Inflammatory macrophage treated with lipopolysaccharide for 1 hour (primary cell): ENCODE measurements at regions not wholly inside any gene's neighbourhood (a gene's known extent, or its start where the extent isn't known, plus 50 kb on each side); places are given as distances from the start of the nearest gene placed in this dataset.
A peak's percentile ranks its signal among the peaks of the same experiment; 100 is the strongest.

Experiments used
- DNase-seq, 2 donors: peaks; one replicate each; pipeline ENCODE4 v3.0.0-alpha.2; 2020 to 2022

GRCh38 chr15:87628311-87628710, 628.2 kb downstream of the NTRK3 start:
- no peak for DNase-seq

- DNase-seq: no peak
Observed at GRCh38 chr15:87626860-87627259, 629.7 kb downstream of the NTRK3 start.

GRCh38 chr15:87623832-87624231, 632.7 kb downstream of the NTRK3 start:
- peak in 1 of 2 donors; percentile 6 for DNase-seq

- no peak for DNase-seq
Observed at GRCh38 chr15:87620393-87620792, 636.1 kb downstream of the NTRK3 start.

GRCh38 chr15:87619161-87619960, 637.2 kb downstream of the NTRK3 start:
- no peak for DNase-seq

- DNase-seq: no peak
Observed at GRCh38 chr15:87618203-87618725, 638.3 kb downstream of the NTRK3 start.

- DNase-seq: no peak
Observed at GRCh38 chr15:87614704-87615103, 641.8 kb downstream of the NTRK3 start.

- DNase-seq: no peak
Observed at GRCh38 chr15:87610366-87610765, 646.2 kb downstream of the NTRK3 start.

GRCh38 chr15:87609894-87610293, 646.6 kb downstream of the NTRK3 start:
- DNase-seq: no peak

GRCh38 chr15:87609474-87609873, 647.1 kb downstream of the NTRK3 start:
- no peak for DNase-seq

- DNase-seq: no peak
Observed at GRCh38 chr15:87608238-87609028, 648.1 kb downstream of the NTRK3 start.

GRCh38 chr15:87606971-87607370, 649.6 kb downstream of the NTRK3 start:
- DNase-seq: no peak

- DNase-seq: peak in 1 of 2 donors; percentile 4
Observed at GRCh38 chr15:87604857-87605446, 651.6 kb downstream of the NTRK3 start.

- DNase-seq: no peak
Observed at GRCh38 chr15:87602371-87602770, 654.2 kb downstream of the NTRK3 start.

GRCh38 chr15:87599616-87600015, 656.9 kb downstream of the NTRK3 start:
- DNase-seq: no peak

- DNase-seq: no peak
Observed at GRCh38 chr15:87597346-87598052, 659.0 kb downstream of the NTRK3 start.

GRCh38 chr15:87591582-87591981, 665.0 kb downstream of the NTRK3 start:
- no peak for DNase-seq

- no peak for DNase-seq
Observed at GRCh38 chr15:87591042-87591441, 665.5 kb downstream of the NTRK3 start.

- no peak for DNase-seq
Observed at GRCh38 chr15:87589134-87589533, 667.4 kb downstream of the NTRK3 start.

- no peak for DNase-seq
Observed at GRCh38 chr15:87582169-87582568, 674.4 kb downstream of the NTRK3 start.

- DNase-seq: no peak
Observed at GRCh38 chr15:87579537-87579936, 677.0 kb downstream of the NTRK3 start.

GRCh38 chr15:87578776-87579175, 677.8 kb downstream of the NTRK3 start:
- no peak for DNase-seq

GRCh38 chr15:87577336-87577735, 679.2 kb downstream of the NTRK3 start:
- no peak for DNase-seq
